OCI-LY7 (cell line): ENCODE measurements at regions not wholly inside any gene's neighbourhood (a gene's known extent, or its start where the extent isn't known, plus 50 kb on each side); places are given as distances from the start of the nearest gene placed in this dataset.

Experiments
- BruUV-seq: library from RNA; stranded (reverse); fragments of 400-500 nt; replicated peaks from 2 replicates; lab custom pipeline; 2021; lab: Mats Ljungman, UMichigan
- CTCF ChIA-PET: fragments of 300-600 bp; sonication (Branson Sonifier 250); formaldehyde crosslinking; loops from one replicate; lab custom pipeline; 2022; ENCODE audit warnings: antibody characterized with exemption; ENCODE audit not compliant: unreplicated experiment; lab: Charles Lee
- POLR2A ChIA-PET: fragments of 300-600 bp; sonication (Branson Sonifier 250); formaldehyde crosslinking; loops from one replicate; lab custom pipeline; 2022; ENCODE audit warnings: antibody characterized with exemption; lab: Charles Lee
- DNase-seq: peaks from one replicate; pipeline ENCODE4 v3.0.0-alpha.2; 2015; ENCODE audit warnings: low spot score
- H2AFZ ChIP-seq: fragments of 200-600 bp; sonication (generic), shearing (Covaris generic); 2 replicates; pipeline ENCODE4 v1.6.1; 2014; ENCODE audit warnings: mild to moderate bottlenecking, antibody characterized with exemption, low read length, moderate library complexity
- H3K27ac ChIP-seq: fragments of 200-600 bp; sonication (generic); 2 replicates; pipeline ENCODE4 v1.5.1; 2014; ENCODE audit warnings: mixed run types, low read depth, mild to moderate bottlenecking, moderate library complexity, low read length, inconsistent platforms; ENCODE audit not compliant: poor library complexity, severe bottlenecking
- H3K36me3 ChIP-seq: fragments of 200-600 bp; sonication (generic); 2 replicates; pipeline ENCODE4 v1.6.1; 2014; ENCODE audit warnings: mild to moderate bottlenecking, antibody characterized with exemption, low read length, moderate library complexity, mixed read lengths; ENCODE audit not compliant: insufficient read depth
- H3K4me1 ChIP-seq: fragments of 200-600 bp; sonication (generic); 2 replicates; pipeline ENCODE4 v1.5.1; 2014; ENCODE audit warnings: mild to moderate bottlenecking, low read length; ENCODE audit not compliant: insufficient read depth, poor library complexity, severe bottlenecking
- H3K4me2 ChIP-seq: fragments of 200-600 bp; sonication (generic); 2 replicates; pipeline ENCODE4 v1.6.1; 2014; ENCODE audit warnings: mild to moderate bottlenecking, low read length
- H3K4me3 ChIP-seq: fragments of 200-600 bp; sonication (generic); 2 replicates; pipeline ENCODE4 v1.5.1; 2014; ENCODE audit warnings: mild to moderate bottlenecking, low read depth, low read length; ENCODE audit not compliant: poor library complexity, severe bottlenecking
- H3K79me2 ChIP-seq: fragments of 200-600 bp; sonication (generic); 2 replicates; pipeline ENCODE4 v1.6.1; 2016; ENCODE audit warnings: low read depth, mild to moderate bottlenecking, low read length, moderate library complexity, mixed read lengths; ENCODE audit not compliant: insufficient read depth
- H3K9me2 ChIP-seq: fragments of 200-600 bp; sonication (generic); 2 replicates; pipeline ENCODE4 v1.6.1; 2016; ENCODE audit warnings: mild to moderate bottlenecking, low read length, mixed read lengths; ENCODE audit not compliant: insufficient read depth
- H3K9me3 ChIP-seq: fragments of 200-600 bp; sonication (generic); 2 replicates; pipeline ENCODE4 v1.6.1; 2014; ENCODE audit warnings: mild to moderate bottlenecking, mixed run types, low read length, mixed read lengths
- H4K20me1 ChIP-seq: fragments of 200-600 bp; sonication (generic); 2 replicates; pipeline ENCODE4 v1.6.1; 2014; ENCODE audit warnings: mild to moderate bottlenecking, antibody characterized with exemption, low read length, moderate library complexity, mixed read lengths; ENCODE audit not compliant: insufficient read depth
- EZH2phosphoT487 ChIP-seq: fragments of 200-600 bp; sonication (generic); IDR thresholded peaks from 2 replicates; pipeline ENCODE4 v1.6.1; 2018; ENCODE audit warnings: low read depth, borderline replicate concordance, mild to moderate bottlenecking, mixed run types, antibody characterized with exemption, low read length, moderate library complexity, mixed read lengths
- intact Hi-C: fragments of 100-400 bp; cut with micrococcal nuclease; formaldehyde crosslinking; loops from one replicate; pipeline ENCODE4 v1.10.0; 2022; ENCODE audit not compliant: unreplicated experiment
- TF ChIP-seq, protein P1 (sequence below): fragments of 200-600 bp; sonication (generic); conservative IDR thresholded peaks from 2 replicates; pipeline ENCODE4 v1.5.1; 2014; ENCODE audit warnings: mild to moderate bottlenecking, antibody characterized with exemption, low read length, moderate library complexity, mixed read lengths

DNA sequence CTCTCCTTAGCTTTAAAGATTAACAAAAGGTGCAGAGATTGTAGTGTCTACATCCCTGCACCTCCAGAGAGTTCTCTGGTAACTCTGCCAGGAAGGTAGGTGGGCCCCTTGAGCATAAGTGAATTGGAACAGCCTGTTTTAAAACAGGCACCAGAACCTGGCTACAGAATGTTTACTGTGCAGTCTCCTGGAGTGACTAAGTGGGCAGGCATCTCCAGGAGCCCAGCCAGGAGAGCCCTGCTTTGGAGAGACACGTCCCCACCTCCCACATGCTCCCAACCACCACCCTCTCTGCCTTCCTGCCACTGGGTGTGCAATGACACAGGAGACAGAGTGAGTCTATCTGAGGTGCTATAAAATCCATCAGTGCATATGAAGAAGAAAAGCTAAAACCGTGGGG lies 110.3 kb upstream of the EYA4 start:
- BruUV-seq = no TSS peak
- Histone ChIP-seq H4K20me1 (no peaks in the 10 kb centered on the region), H3K4me3 (no peak overlapping the region), H3K79me2 (no peaks in the 10 kb centered on the region), H3K36me3 (no peaks in the 10 kb centered on the region), H3K9me3 (no peaks in the 10 kb centered on the region), H3K27ac (no peak overlapping the region), H3K9me2 (no peaks in the 10 kb centered on the region), H3K4me2 (no peak overlapping the region), H2AFZ (no peak overlapping the region), H3K4me1 (no peaks in the 10 kb centered on the region)
- DNase-seq = no peak
- POLR2A ChIA-PET = no interaction called here
- TF ChIP-seq EZH2phosphoT487 = no peak
- TF ChIP-seq, protein P1, sequence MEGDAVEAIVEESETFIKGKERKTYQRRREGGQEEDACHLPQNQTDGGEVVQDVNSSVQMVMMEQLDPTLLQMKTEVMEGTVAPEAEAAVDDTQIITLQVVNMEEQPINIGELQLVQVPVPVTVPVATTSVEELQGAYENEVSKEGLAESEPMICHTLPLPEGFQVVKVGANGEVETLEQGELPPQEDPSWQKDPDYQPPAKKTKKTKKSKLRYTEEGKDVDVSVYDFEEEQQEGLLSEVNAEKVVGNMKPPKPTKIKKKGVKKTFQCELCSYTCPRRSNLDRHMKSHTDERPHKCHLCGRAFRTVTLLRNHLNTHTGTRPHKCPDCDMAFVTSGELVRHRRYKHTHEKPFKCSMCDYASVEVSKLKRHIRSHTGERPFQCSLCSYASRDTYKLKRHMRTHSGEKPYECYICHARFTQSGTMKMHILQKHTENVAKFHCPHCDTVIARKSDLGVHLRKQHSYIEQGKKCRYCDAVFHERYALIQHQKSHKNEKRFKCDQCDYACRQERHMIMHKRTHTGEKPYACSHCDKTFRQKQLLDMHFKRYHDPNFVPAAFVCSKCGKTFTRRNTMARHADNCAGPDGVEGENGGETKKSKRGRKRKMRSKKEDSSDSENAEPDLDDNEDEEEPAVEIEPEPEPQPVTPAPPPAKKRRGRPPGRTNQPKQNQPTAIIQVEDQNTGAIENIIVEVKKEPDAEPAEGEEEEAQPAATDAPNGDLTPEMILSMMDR = no peak
- intact Hi-C loops = no loop called here
- CTCF ChIA-PET = no interaction called here

DNA sequence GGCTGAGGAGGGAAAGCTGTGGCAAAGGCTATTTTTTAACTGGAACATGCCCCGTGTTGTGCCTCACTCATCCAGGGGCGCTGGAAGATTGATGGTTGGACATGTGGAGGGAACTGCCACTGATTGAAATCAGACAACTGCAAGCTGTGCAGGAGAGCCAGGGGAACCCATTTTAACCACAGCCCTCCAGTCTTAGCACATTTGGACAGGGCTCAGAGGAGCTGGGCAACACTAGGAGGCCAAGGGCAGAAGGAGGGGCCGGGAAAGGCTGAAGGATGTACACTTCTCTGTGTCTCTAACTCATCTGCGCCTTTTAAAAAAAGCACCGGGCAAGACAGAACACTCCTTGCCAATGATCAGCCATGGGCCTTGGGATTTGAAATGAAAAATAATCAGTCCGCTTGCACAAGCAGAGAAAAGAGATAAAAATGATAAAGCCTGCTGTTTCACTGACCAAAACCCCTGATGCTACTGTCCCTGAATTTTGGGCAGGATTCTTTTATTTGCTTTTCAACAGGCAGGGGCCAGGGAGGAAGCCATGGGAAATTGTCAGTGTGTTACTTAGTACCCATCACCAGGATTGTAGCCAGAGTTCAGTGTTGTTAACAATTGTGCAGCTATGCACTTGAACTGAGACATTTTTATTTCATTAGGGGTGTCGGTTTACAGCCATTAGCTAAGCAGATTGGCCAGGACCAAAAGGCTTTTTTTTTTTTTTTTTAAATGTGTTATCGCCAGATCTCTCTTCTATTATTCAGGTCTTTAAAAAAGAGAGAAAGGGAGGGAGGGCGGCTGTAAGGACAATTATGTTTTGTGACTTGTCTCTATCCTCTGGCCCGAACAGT lies 109.3 kb upstream of the EYA4 start:
- POLR2A ChIA-PET = no interaction called here
- TF ChIP-seq, protein P1 = no peak
- TF ChIP-seq EZH2phosphoT487 = no peak
- Histone ChIP-seq H3K9me2 (no peaks in the 10 kb centered on the region), H2AFZ (no peak overlapping the region), H3K36me3 (no peaks in the 10 kb centered on the region), H3K27ac (no peak overlapping the region), H3K4me3 (no peak overlapping the region), H3K4me1 (no peaks in the 10 kb centered on the region), H3K4me2 (no peak overlapping the region), H3K9me3 (no peaks in the 10 kb centered on the region), H4K20me1 (no peaks in the 10 kb centered on the region), H3K79me2 (no peaks in the 10 kb centered on the region)
- no TSS peak for BruUV-seq
- intact Hi-C loops = no loop called here
- DNase-seq = no peak
- CTCF ChIA-PET = no interaction called here

DNA sequence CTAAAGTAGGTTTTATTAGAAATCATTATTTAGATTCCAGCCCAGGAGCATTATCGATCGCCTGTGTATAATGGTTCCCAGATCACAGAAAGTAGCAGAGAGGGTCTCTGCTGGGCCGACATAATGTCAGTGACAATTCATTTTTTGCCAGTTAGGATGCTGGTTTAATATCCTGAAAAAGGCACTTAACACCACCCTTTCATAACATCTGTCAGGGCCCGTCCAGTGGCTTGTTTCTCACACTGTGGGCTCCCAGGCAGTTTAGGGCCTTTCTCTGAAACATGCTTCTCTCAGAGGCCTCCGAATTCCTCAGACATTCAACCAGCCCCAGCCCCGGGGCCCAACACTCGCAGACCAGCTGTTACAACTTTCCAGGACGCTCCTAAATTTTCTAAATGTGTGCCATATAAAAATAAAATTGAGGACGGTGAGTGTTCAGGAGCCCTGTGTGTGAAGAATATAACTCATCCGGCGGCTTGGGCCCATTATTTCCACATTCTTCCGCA lies 108.6 kb upstream of the EYA4 start:
- TF ChIP-seq, protein P1 = no peak
- TF ChIP-seq EZH2phosphoT487 = no peak
- Histone ChIP-seq H2AFZ (no peak overlapping the region), H3K4me1 (no peaks in the 10 kb centered on the region), H3K27ac (no peak overlapping the region), H3K4me3 (no peak overlapping the region), H4K20me1 (no peaks in the 10 kb centered on the region), H3K36me3 (no peaks in the 10 kb centered on the region), H3K4me2 (no peak overlapping the region), H3K9me3 (no peaks in the 10 kb centered on the region), H3K9me2 (no peaks in the 10 kb centered on the region), H3K79me2 (no peaks in the 10 kb centered on the region)
- no peak for DNase-seq
- POLR2A ChIA-PET = no interaction called here
- CTCF ChIA-PET = no interaction called here
- intact Hi-C loops = no loop called here
- BruUV-seq = no TSS peak
